ENCODE measurements at regions not wholly inside any gene's neighbourhood (a gene's known extent, or its start where the extent isn't known, plus 50 kb on each side); places are given as distances from the start of the nearest gene placed in this dataset.

- no peaks in the 10 kb centered on the region for H3K9me2 ChIP-seq (replicated peaks; ENCODE audit: low read length)
- TF ChIP-seq CTCF (conservative IDR thresholded peaks at IDR 0.05; ENCODE audit: low read depth, low read length): no peak
- no peaks in the 10 kb centered on the region for H3F3A ChIP-seq (ENCODE audit: low read length, unreplicated experiment)
- DNase-seq: no peak
- no peak for ATAC-seq
- H2AFZ ChIP-seq (ENCODE audit: low read length): no peak overlapping the region
- H3K36me3 ChIP-seq (ENCODE audit: low read depth, low read length): no peaks in the 10 kb centered on the region
- no peaks in the 10 kb centered on the region for H3K27me3 ChIP-seq (ENCODE audit: low read length)
- H3K9me3 ChIP-seq (ENCODE audit: low read length): no peaks in the 10 kb centered on the region
- H3K4me1 ChIP-seq (ENCODE audit: insufficient read depth, low read length): no peaks in the 10 kb centered on the region
- no peak overlapping the region for H3K4me3 ChIP-seq (ENCODE audit: low read length)
- intact Hi-C loops (cut with micrococcal nuclease): no loop called here
- no peak overlapping the region for H3K9ac ChIP-seq (ENCODE audit: low read length)
- ChIA-PET POLR2A (ENCODE audit: unreplicated experiment) (no interaction called here), CTCF (no interaction called here)
- H3K4me2 ChIP-seq (ENCODE audit: low read length): no peak overlapping the region
- H3K79me2 ChIP-seq (ENCODE audit: low read length): no peaks in the 10 kb centered on the region
- no peak overlapping the region for H3K27ac ChIP-seq (ENCODE audit: low read length)
- no TSS peak for BruUV-seq (replicated peaks)
- H4K20me1 ChIP-seq (ENCODE audit: low read length): no peaks in the 10 kb centered on the region
These were observed 173.0 kb upstream of the EMCN start for GRCh38 chr4:100690812-100691211.

DNA sequence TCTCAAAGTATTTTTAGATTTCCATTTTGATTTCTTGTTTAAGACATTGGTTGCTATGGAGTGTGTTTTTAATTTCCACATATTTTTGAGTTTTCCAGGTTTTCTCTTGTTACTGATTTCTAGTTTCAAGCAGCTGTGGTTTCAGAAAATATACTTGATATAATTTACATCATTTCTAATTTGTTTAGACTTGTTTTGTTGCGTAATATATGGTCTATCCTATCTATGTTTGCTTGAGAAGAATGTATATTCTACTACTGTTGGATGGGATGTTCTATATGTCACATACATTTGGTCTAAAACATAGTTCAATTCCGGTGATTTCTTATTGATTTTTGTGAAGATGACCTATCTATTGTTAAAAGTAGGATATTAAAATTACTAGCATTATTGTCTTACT is 170.5 kb upstream of the EMCN start:
- no TSS peak for BruUV-seq (replicated peaks)
- Histone ChIP-seq H3K9me3 (ENCODE audit: low read length) (no peaks in the 10 kb centered on the region), H3K79me2 (ENCODE audit: low read length) (no peaks in the 10 kb centered on the region), H3K9ac (ENCODE audit: low read length) (no peak overlapping the region), H4K20me1 (ENCODE audit: low read length) (no peaks in the 10 kb centered on the region), H3F3A (ENCODE audit: low read length, unreplicated experiment) (no peaks in the 10 kb centered on the region), H3K36me3 (ENCODE audit: low read depth, low read length) (no peaks in the 10 kb centered on the region), H3K4me3 (ENCODE audit: low read length) (no peak overlapping the region), H3K4me1 (ENCODE audit: insufficient read depth, low read length) (no peaks in the 10 kb centered on the region), H3K9me2 (replicated peaks; ENCODE audit: low read length) (no peaks in the 10 kb centered on the region), H3K4me2 (ENCODE audit: low read length) (no peak overlapping the region), H3K27me3 (ENCODE audit: low read length) (no peaks in the 10 kb centered on the region), H3K27ac (ENCODE audit: low read length) (no peak overlapping the region), H2AFZ (ENCODE audit: low read length) (no peak overlapping the region)
- ATAC-seq (no peak), DNase-seq (no peak)
- ChIA-PET CTCF (no interaction called here), POLR2A (ENCODE audit: unreplicated experiment) (no interaction called here)
- intact Hi-C loops (cut with micrococcal nuclease): no loop called here
- TF ChIP-seq CTCF (conservative IDR thresholded peaks at IDR 0.05; ENCODE audit: low read depth, low read length): no peak
- TF ChIP-seq EZH2phosphoT487 (IDR thresholded peaks at IDR 0.05; ENCODE audit: borderline replicate concordance, low read length): no peak
- TF ChIP-seq EZH2 (IDR thresholded peaks at IDR 0.05; ENCODE audit: low read length, unreplicated experiment): no peak

- Histone ChIP-seq H3K79me2 (ENCODE audit: low read length) (no peaks in the 10 kb centered on the region), H3F3A (ENCODE audit: low read length, unreplicated experiment) (no peaks in the 10 kb centered on the region), H3K9me3 (ENCODE audit: low read length) (no peaks in the 10 kb centered on the region), H3K27me3 (ENCODE audit: low read length) (no peaks in the 10 kb centered on the region), H3K27ac (ENCODE audit: low read length) (no peak overlapping the region), H3K4me2 (ENCODE audit: low read length) (no peak overlapping the region), H2AFZ (ENCODE audit: low read length) (no peak overlapping the region), H3K4me1 (ENCODE audit: insufficient read depth, low read length) (no peaks in the 10 kb centered on the region), H3K9me2 (replicated peaks; ENCODE audit: low read length) (no peaks in the 10 kb centered on the region), H4K20me1 (ENCODE audit: low read length) (no peaks in the 10 kb centered on the region), H3K9ac (ENCODE audit: low read length) (no peak overlapping the region), H3K36me3 (ENCODE audit: low read depth, low read length) (no peaks in the 10 kb centered on the region), H3K4me3 (ENCODE audit: low read length) (no peak overlapping the region)
- BruUV-seq (replicated peaks): no TSS peak
- intact Hi-C loops (cut with micrococcal nuclease): no loop called here
- ChIA-PET POLR2A (ENCODE audit: unreplicated experiment) (no interaction called here), CTCF (no interaction called here)
- DNase-seq (no peak), ATAC-seq (no peak)
- TF ChIP-seq CTCF (conservative IDR thresholded peaks at IDR 0.05; ENCODE audit: low read depth, low read length): no peak
- TF ChIP-seq EZH2phosphoT487 (IDR thresholded peaks at IDR 0.05; ENCODE audit: borderline replicate concordance, low read length): no peak
- no peak for TF ChIP-seq EZH2 (IDR thresholded peaks at IDR 0.05; ENCODE audit: low read length, unreplicated experiment)
These were observed 164.8 kb upstream of the EMCN start for GRCh38 chr4:100682477-100683218.
